Transverse colon (tissue), 4 donors: ENCODE measurements at regions not wholly inside any gene's neighbourhood (a gene's known extent, or its start where the extent isn't known, plus 50 kb on each side); places are given as distances from the start of the nearest gene placed in this dataset.

ENCODE experiments used
- DNase-seq: peaks from one replicate; pipeline ENCODE4 v3.0.0-alpha.2; 2019
- H3K27ac ChIP-seq, 4 donors: fragments of 200-600 bp; sonication (generic); 2 replicates each; pipeline ENCODE4 v1.5.1; 2016 to 2018; ENCODE audit warnings: inconsistent platforms in 4 of 4
- H3K27me3 ChIP-seq: fragments of 200-600 bp; sonication (generic); 2 replicates; pipeline ENCODE4 v1.5.1; 2017; ENCODE audit warnings: inconsistent platforms
- H3K36me3 ChIP-seq, 4 donors: fragments of 200-600 bp; sonication (generic); 2 replicates each; pipeline ENCODE4 v1.5.1; 2017 to 2019; ENCODE audit warnings: inconsistent platforms in 4 of 4
- H3K4me1 ChIP-seq, 4 donors: fragments of 200-600 bp; sonication (generic); 2 replicates each; pipeline ENCODE4 v1.5.1; 2017 to 2020; ENCODE audit warnings: inconsistent platforms in 4 of 4
- H3K4me3 ChIP-seq, 4 donors: fragments of 200-600 bp; sonication (generic); 1 replicate in 1 of 4; 2 replicates in 3 of 4; pipeline versions ENCODE4 v1.5.1 to v1.6.1; 2017 to 2019; ENCODE audit warnings: inconsistent platforms in 4 of 4
- H3K9me3 ChIP-seq, 2 donors: fragments of 200-600 bp; sonication (generic); 2 replicates each; pipeline ENCODE4 v1.5.1; 2017 to 2019; ENCODE audit warnings: inconsistent platforms in 2 of 2
- CTCF ChIP-seq, 5 experiments: fragments of 200-600 bp in 3 of 5; fragments of 450-650 bp in 2 of 5; sonication (generic) in 3 of 5; IDR thresholded peaks; 1 replicate in 2 of 5; 2 replicates in 3 of 5; pipeline ENCODE4 v1.5.1; 2016 to 2017; ENCODE audit warnings: antibody characterized with exemption in 5 of 5, inconsistent platforms in 3 of 5, mild to moderate bottlenecking in 2 of 5, moderate library complexity in 1 of 5
- EP300 ChIP-seq: sonication (generic); formaldehyde crosslinking; IDR thresholded peaks from one replicate; pipeline ENCODE4 v1.6.1; 2017; ENCODE audit warnings: antibody characterized with exemption, low read depth
- POLR2A ChIP-seq: fragments of 450-650 bp; IDR thresholded peaks from one replicate; pipeline ENCODE4 v1.6.1; 2016; ENCODE audit warnings: antibody characterized with exemption, mild to moderate bottlenecking, moderate library complexity
- POLR2AphosphoS5 ChIP-seq, 3 donors: sonication (generic); formaldehyde crosslinking; IDR thresholded peaks; one replicate each; pipeline ENCODE4 v1.6.1; 2016; ENCODE audit warnings: antibody characterized with exemption in 3 of 3
- WGBS, 2 donors: methylation state at CpG; one replicate each; pipeline ENCODE4 v1.1.5; 2018; ENCODE audit warnings: low coverage in 1 of 2; 5-methylcytosine and 5-hydroxymethylcytosine counted together
- in situ Hi-C, 4 donors: fragments of 200-750 bp; cut with MboI; loops; one replicate each; pipeline versions ENCODE4 v1.15.0 to v1.15.1; 2017; ENCODE audit warnings: low sequenced_read_pairs in 3 of 4, low pct_ligation_motif_present in 1 of 4, low pct_unique_long_range_greater_than_20kb in 1 of 4
- intact Hi-C: fragments of 100-400 bp; cut with DNase I; formaldehyde crosslinking; loops from one replicate; pipeline ENCODE4 v1.15.1; 2023; ENCODE audit warnings: low total_unique reads

GRCh38 chr22:46093796-46094195 lies 56.5 kb upstream of the PPARA start:
- Histone ChIP-seq H3K27me3 (no peaks in the 10 kb centered on the region), H3K36me3 (peaks cover 0 to 11% (median 4%) of the 10 kb centered on the region in 4 donors), H3K4me3 (no peak overlapping the region), H3K27ac (peak overlapping the region; percentile 6 to 98 (median 62)), H3K4me1 (peaks cover 19 to 57% (median 35%) of the 10 kb centered on the region in 4 donors), H3K9me3 (no peaks in the 10 kb centered on the region)
- intact Hi-C loops (no loop called here), in situ Hi-C loops (no loop called here)
- no peak for DNase-seq
- TF ChIP-seq POLR2AphosphoS5 (IDR thresholded peaks at IDR 0.05) (no peak), POLR2A (no peak), EP300 (no peak), CTCF (IDR thresholded peaks at IDR 0.05) (no peak)
- WGBS, 2 donors = 72% methylated on average over 5 of the region's 5 CpGs; no CpG with 5 or more reads in 1 of the 2 donors

GRCh38 chr22:46094676-46095075 lies 55.6 kb upstream of the PPARA start:
- in situ Hi-C loops (no loop called here), intact Hi-C loops (no loop called here)
- H3K9me3 ChIP-seq = no peaks in the 10 kb centered on the region
- no peaks in the 10 kb centered on the region for H3K27me3 ChIP-seq
- DNase-seq = no peak
- WGBS, 2 donors = 81% methylated on average over 7 of the region's 8 CpGs; no CpG with 5 or more reads in 1 of the 2 donors
- TF ChIP-seq EP300 (no peak), POLR2AphosphoS5 (IDR thresholded peaks at IDR 0.05) (no peak), POLR2A (no peak), CTCF (IDR thresholded peaks at IDR 0.05) (no peak)
- H3K4me1 ChIP-seq = peaks cover 12 to 51% (median 27%) of the 10 kb centered on the region in 4 donors
- H3K27ac ChIP-seq = peak overlapping the region; percentile 6 to 98 (median 36)
- H3K36me3 ChIP-seq = peaks cover 0 to 13% (median 6%) of the 10 kb centered on the region in 4 donors
- no peak overlapping the region for H3K4me3 ChIP-seq

DNA sequence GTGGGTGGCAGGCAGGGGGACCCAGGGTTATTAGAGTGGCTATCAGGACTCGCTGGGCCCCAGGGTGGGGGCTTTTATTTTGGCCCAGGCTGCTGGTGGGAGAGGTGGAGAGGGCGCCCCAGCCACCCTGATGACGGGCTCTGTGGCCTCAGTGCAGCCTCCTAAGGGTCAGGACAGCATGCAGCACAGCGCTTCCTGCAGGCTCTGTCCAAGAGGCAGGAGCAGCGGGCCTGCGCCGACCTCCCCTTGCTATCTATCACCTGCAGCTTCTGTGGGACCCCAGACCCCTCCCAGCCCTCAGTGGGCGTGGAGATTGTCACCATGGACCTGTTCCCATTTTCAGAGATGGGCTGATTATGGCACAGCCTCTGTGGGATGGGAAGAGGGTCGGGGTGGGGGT lies 54.3 kb upstream of the PPARA start:
- intact Hi-C loops (no loop called here), in situ Hi-C loops (no loop called here)
- TF ChIP-seq EP300 (no peak), POLR2AphosphoS5 (IDR thresholded peaks at IDR 0.05) (no peak), POLR2A (no peak), CTCF (IDR thresholded peaks at IDR 0.05) (no peak)
- Histone ChIP-seq H3K4me1 (peaks cover 0 to 42% (median 16%) of the 10 kb centered on the region in 4 donors), H3K27me3 (no peaks in the 10 kb centered on the region), H3K36me3 (peaks cover 0 to 13% (median 6%) of the 10 kb centered on the region in 4 donors), H3K27ac (peak overlapping the region in 2 of 4 donors; percentile 3 to 5), H3K9me3 (no peaks in the 10 kb centered on the region), H3K4me3 (no peak overlapping the region)
- 79% methylated on average over 8 of the region's 9 CpGs; no CpG with 5 or more reads in 1 of the 2 donors for WGBS, 2 donors
- DNase-seq = no peak

GRCh38 chr22:46096706-46097230 lies 53.6 kb upstream of the PPARA start:
- DNase-seq = no peak
- peaks cover 0 to 13% (median 6%) of the 10 kb centered on the region in 4 donors for H3K36me3 ChIP-seq
- no peak overlapping the region for H3K4me3 ChIP-seq
- in situ Hi-C loops = no loop called here
- peak overlapping the region in 2 of 4 donors; percentile 5 to 13 for H3K27ac ChIP-seq
- H3K9me3 ChIP-seq = no peaks in the 10 kb centered on the region
- TF ChIP-seq POLR2A (no peak), POLR2AphosphoS5 (IDR thresholded peaks at IDR 0.05) (no peak), EP300 (no peak), CTCF (IDR thresholded peaks at IDR 0.05) (no peak)
- H3K4me1 ChIP-seq = peaks cover 0 to 36% (median 16%) of the 10 kb centered on the region in 4 donors
- intact Hi-C loops = no loop called here
- H3K27me3 ChIP-seq = no peaks in the 10 kb centered on the region
- 89% methylated on average over 14 of the region's 14 CpGs; no CpG with 5 or more reads in 1 of the 2 donors for WGBS, 2 donors
